Loucy (cell line): ENCODE measurements at regions not wholly inside any gene's neighbourhood (a gene's known extent, or its start where the extent isn't known, plus 50 kb on each side); places are given as distances from the start of the nearest gene placed in this dataset.
"Not testable (repeated sequence)": the region's sequence is repeated elsewhere in the genome, so short reads cannot be mapped to it uniquely, and the experiment has no call there.

Source experiments
- EZH2phosphoT487 ChIP-seq: fragments of 200-600 bp; IDR thresholded peaks from 2 replicates; pipeline ENCODE4 v1.6.1; 2018; ENCODE audit warnings: antibody characterized with exemption, mild to moderate bottlenecking, moderate library complexity, borderline replicate concordance
- TF ChIP-seq, protein P1 (sequence below): fragments of 200-600 bp; sonication (generic); conservative IDR thresholded peaks from 2 replicates; pipeline ENCODE4 v1.5.1; 2014; ENCODE audit warnings: mild to moderate bottlenecking, antibody characterized with exemption, low read length

- TF ChIP-seq, protein P1, sequence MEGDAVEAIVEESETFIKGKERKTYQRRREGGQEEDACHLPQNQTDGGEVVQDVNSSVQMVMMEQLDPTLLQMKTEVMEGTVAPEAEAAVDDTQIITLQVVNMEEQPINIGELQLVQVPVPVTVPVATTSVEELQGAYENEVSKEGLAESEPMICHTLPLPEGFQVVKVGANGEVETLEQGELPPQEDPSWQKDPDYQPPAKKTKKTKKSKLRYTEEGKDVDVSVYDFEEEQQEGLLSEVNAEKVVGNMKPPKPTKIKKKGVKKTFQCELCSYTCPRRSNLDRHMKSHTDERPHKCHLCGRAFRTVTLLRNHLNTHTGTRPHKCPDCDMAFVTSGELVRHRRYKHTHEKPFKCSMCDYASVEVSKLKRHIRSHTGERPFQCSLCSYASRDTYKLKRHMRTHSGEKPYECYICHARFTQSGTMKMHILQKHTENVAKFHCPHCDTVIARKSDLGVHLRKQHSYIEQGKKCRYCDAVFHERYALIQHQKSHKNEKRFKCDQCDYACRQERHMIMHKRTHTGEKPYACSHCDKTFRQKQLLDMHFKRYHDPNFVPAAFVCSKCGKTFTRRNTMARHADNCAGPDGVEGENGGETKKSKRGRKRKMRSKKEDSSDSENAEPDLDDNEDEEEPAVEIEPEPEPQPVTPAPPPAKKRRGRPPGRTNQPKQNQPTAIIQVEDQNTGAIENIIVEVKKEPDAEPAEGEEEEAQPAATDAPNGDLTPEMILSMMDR, result not testable (repeated sequence)
- TF ChIP-seq EZH2phosphoT487, result not testable (repeated sequence)
Observed at GRCh38 chr15:62418496-62418895, 253.4 kb upstream of the C2CD4B start.
